ENCODE measurements at regions not wholly inside any gene's neighbourhood (a gene's known extent, or its start where the extent isn't known, plus 50 kb on each side); places are given as distances from the start of the nearest gene placed in this dataset.

- no peak for DNase-seq (ENCODE audit: low read depth in 2 of 2)
Measured at GRCh38 chr4:125928652-125929051, 613.9 kb downstream of the FAT4 start.

GRCh38 chr4:125938541-125938940 lies 623.8 kb downstream of the FAT4 start:
- no peak for DNase-seq (ENCODE audit: low read depth in 2 of 2)

- no peak for DNase-seq (ENCODE audit: low read depth in 2 of 2)
Measured at GRCh38 chr4:125940426-125940825, 625.7 kb downstream of the FAT4 start.

- DNase-seq (ENCODE audit: low read depth in 2 of 2), result no peak
Measured at GRCh38 chr4:125944966-125945365, 630.2 kb downstream of the FAT4 start.

- no peak for DNase-seq (ENCODE audit: low read depth in 2 of 2)
Measured at GRCh38 chr4:125948021-125948420, 633.3 kb downstream of the FAT4 start.

- DNase-seq (ENCODE audit: low read depth in 2 of 2), result no peak
Measured at GRCh38 chr4:125951261-125951887, 636.6 kb downstream of the FAT4 start.

GRCh38 chr4:125952631-125953030 lies 637.9 kb downstream of the FAT4 start:
- DNase-seq (ENCODE audit: low read depth in 2 of 2), result no peak

- DNase-seq (ENCODE audit: low read depth in 2 of 2), result no peak
Measured at GRCh38 chr4:125956276-125956675, 641.5 kb downstream of the FAT4 start.

GRCh38 chr4:125958519-125958918 lies 643.8 kb downstream of the FAT4 start:
- no peak for DNase-seq (ENCODE audit: low read depth in 2 of 2)

GRCh38 chr4:125961626-125962025 lies 646.9 kb downstream of the FAT4 start:
- no peak for DNase-seq (ENCODE audit: low read depth in 2 of 2)

GRCh38 chr4:125975861-125976397 lies 661.2 kb downstream of the FAT4 start:
- DNase-seq (ENCODE audit: low read depth in 2 of 2), result no peak

- no peak for DNase-seq (ENCODE audit: low read depth in 2 of 2)
Measured at GRCh38 chr4:125979950-125980349, 665.2 kb downstream of the FAT4 start.

GRCh38 chr4:125983168-125983567 lies 668.4 kb downstream of the FAT4 start:
- DNase-seq (ENCODE audit: low read depth in 2 of 2), result no peak

- no peak for DNase-seq (ENCODE audit: low read depth in 2 of 2)
Measured at GRCh38 chr4:125985856-125986255, 671.1 kb downstream of the FAT4 start.

GRCh38 chr4:125986307-125986706 lies 671.6 kb downstream of the FAT4 start:
- DNase-seq (ENCODE audit: low read depth in 2 of 2), result no peak

GRCh38 chr4:125988464-125988863 lies 673.7 kb downstream of the FAT4 start:
- no peak for DNase-seq (ENCODE audit: low read depth in 2 of 2)

GRCh38 chr4:125991398-125991797 lies 676.6 kb downstream of the FAT4 start:
- no peak for DNase-seq (ENCODE audit: low read depth in 2 of 2)

GRCh38 chr4:125992891-125993290 lies 678.1 kb downstream of the FAT4 start:
- no peak for DNase-seq (ENCODE audit: low read depth in 2 of 2)

- no peak for DNase-seq (ENCODE audit: low read depth in 2 of 2)
Measured at GRCh38 chr4:125994024-125994423, 679.3 kb downstream of the FAT4 start.

- no peak for DNase-seq (ENCODE audit: low read depth in 2 of 2)
Measured at GRCh38 chr4:125994430-125994829, 679.7 kb downstream of the FAT4 start.

- DNase-seq (ENCODE audit: low read depth in 2 of 2), result no peak
Measured at GRCh38 chr4:126004941-126005340, 690.2 kb downstream of the FAT4 start.

- DNase-seq (ENCODE audit: low read depth in 2 of 2), result no peak
Measured at GRCh38 chr4:126007142-126007541, 692.4 kb downstream of the FAT4 start.

- no peak for DNase-seq (ENCODE audit: low read depth in 2 of 2)
Measured at GRCh38 chr4:126012691-126013290, 698.0 kb downstream of the FAT4 start.

All from lung microvascular endothelial cell (primary cell).